K562 (cell line): ENCODE measurements at regions not wholly inside any gene's neighbourhood (a gene's known extent, or its start where the extent isn't known, plus 50 kb on each side); places are given as distances from the start of the nearest gene placed in this dataset.

Experiments used
- BHLHE40 ChIP-seq: IDR thresholded peaks from 2 replicates; pipeline ENCODE4 v1.6.1; 2011; ENCODE audit warnings: low read length, improper control_type of control experiment
- CAMTA2 ChIP-seq: fragments of 250-450 bp; sonication (Bioruptor Pico); conservative IDR thresholded peaks from 2 replicates; pipeline ENCODE4 v1.5.1; 2022
- EP300 ChIP-seq: IDR thresholded peaks from 2 replicates; pipeline ENCODE4 v1.6.1; 2012; ENCODE audit warnings: low read length, improper control_type of control experiment
- JUNB ChIP-seq: fragments of 450-650 bp; formaldehyde crosslinking; conservative IDR thresholded peaks from 2 replicates; pipeline ENCODE4 v1.4.0; 2020; ENCODE audit warnings: mild to moderate bottlenecking
- JUND ChIP-seq, 2 experiments: IDR thresholded peaks; 2 replicates in 1 of 2; 3 replicates in 1 of 2; pipeline ENCODE4 v1.6.1; 2011; ENCODE audit warnings: borderline replicate concordance in 2 of 2, low read depth in 2 of 2, low read length in 2 of 2, improper control_type of control experiment in 1 of 2, missing biosample characterization in 1 of 2, missing genetic modification characterization in 1 of 2, missing genetic modification reagents in 1 of 2
- NONO ChIP-seq, 2 experiments: fragments of 200-400 bp in 1 of 2; fragments of 450-650 bp in 1 of 2; formaldehyde crosslinking in 1 of 2; IDR thresholded peaks; 2 replicates each; pipeline ENCODE4 v1.6.1; 2017; ENCODE audit warnings: low read depth in 2 of 2, mild to moderate bottlenecking in 2 of 2, moderate library complexity in 2 of 2, low read length in 1 of 2
- RAD21 ChIP-seq, 2 experiments: fragments of 250-450 bp in 1 of 2; fragments of 450-650 bp in 1 of 2; sonication (Bioruptor Pico) in 1 of 2; formaldehyde crosslinking in 1 of 2; IDR thresholded peaks in 1 of 2; conservative IDR thresholded peaks in 1 of 2; 2 replicates each; pipeline versions ENCODE4 v1.4.0 to v1.8.0; 2020 to 2022; ENCODE audit warnings: mild to moderate bottlenecking in 2 of 2, moderate library complexity in 1 of 2
- RBFOX2 ChIP-seq: fragments of 200-400 bp; formaldehyde crosslinking; IDR thresholded peaks from 2 replicates; pipeline ENCODE4 v1.6.1; 2017; ENCODE audit warnings: low read depth, mild to moderate bottlenecking, low read length, moderate library complexity
- TFAP4 ChIP-seq: sonication (generic); formaldehyde crosslinking; IDR thresholded peaks from 2 replicates; pipeline ENCODE4 v1.8.0; 2022; ENCODE audit warnings: missing genetic modification reagents, mild to moderate bottlenecking, moderate library complexity, borderline replicate concordance
- TGIF2 ChIP-seq: sonication (generic); formaldehyde crosslinking; IDR thresholded peaks from 2 replicates; pipeline ENCODE4 v1.8.1; 2022; ENCODE audit warnings: mild to moderate bottlenecking, missing genetic modification reagents, moderate library complexity
- ZNF609 ChIP-seq: sonication (generic); formaldehyde crosslinking; IDR thresholded peaks from 2 replicates; pipeline ENCODE4 v1.8.1; 2023; ENCODE audit warnings: missing genetic modification reagents, mild to moderate bottlenecking, borderline replicate concordance
- TF ChIP-seq, protein P1 (sequence below), 3 experiments: IDR thresholded peaks in 2 of 3; conservative IDR thresholded peaks in 1 of 3; 2 replicates each; pipeline ENCODE4 v1.5.1; 2011 to 2012; ENCODE audit warnings: low read length in 3 of 3, mild to moderate bottlenecking in 3 of 3, control low read depth in 2 of 3, improper control_type of control experiment in 1 of 3, inconsistent platforms in 1 of 3, low read depth in 1 of 3, mixed read lengths in 1 of 3, moderate library complexity in 1 of 3; ENCODE audit not compliant: insufficient read depth in 2 of 3
- TF ChIP-seq, protein P2 (sequence below): sonication (generic); formaldehyde crosslinking; IDR thresholded peaks from 2 replicates; pipeline ENCODE4 v1.8.0; 2022; ENCODE audit warnings: mild to moderate bottlenecking, missing genetic modification reagents

GRCh38 chr1:60274422-60275290 lies 201.1 kb upstream of the C1orf87 start:
- TF ChIP-seq JUND (IDR thresholded peaks at IDR 0.05; ENCODE audit: borderline replicate concordance, low read depth, low read length) (no peak), JUND (tag; IDR thresholded peaks at IDR 0.05; ENCODE audit: borderline replicate concordance, low read depth, low read length) (no peak), ZNF609 (no peak), RBFOX2 (no peak), EP300 (no peak), TFAP4 (CRISPR knock-in tag) (no peak), TGIF2 (CRISPR knock-in tag) (no peak), JUNB (CRISPR knock-in tag) (no peak), RAD21 (CRISPR knock-in tag; conservative IDR thresholded peaks at IDR 0.05 in 1 of 2, IDR thresholded peaks at IDR 0.05 in 1 of 2) (no peak), CAMTA2 (CRISPR knock-in tag) (no peak), BHLHE40 (no peak), NONO (IDR thresholded peaks at IDR 0.05; ENCODE audit: low read depth in 2 of 2, low read length in 1 of 2) (no peak)
- TF ChIP-seq, protein P1, sequence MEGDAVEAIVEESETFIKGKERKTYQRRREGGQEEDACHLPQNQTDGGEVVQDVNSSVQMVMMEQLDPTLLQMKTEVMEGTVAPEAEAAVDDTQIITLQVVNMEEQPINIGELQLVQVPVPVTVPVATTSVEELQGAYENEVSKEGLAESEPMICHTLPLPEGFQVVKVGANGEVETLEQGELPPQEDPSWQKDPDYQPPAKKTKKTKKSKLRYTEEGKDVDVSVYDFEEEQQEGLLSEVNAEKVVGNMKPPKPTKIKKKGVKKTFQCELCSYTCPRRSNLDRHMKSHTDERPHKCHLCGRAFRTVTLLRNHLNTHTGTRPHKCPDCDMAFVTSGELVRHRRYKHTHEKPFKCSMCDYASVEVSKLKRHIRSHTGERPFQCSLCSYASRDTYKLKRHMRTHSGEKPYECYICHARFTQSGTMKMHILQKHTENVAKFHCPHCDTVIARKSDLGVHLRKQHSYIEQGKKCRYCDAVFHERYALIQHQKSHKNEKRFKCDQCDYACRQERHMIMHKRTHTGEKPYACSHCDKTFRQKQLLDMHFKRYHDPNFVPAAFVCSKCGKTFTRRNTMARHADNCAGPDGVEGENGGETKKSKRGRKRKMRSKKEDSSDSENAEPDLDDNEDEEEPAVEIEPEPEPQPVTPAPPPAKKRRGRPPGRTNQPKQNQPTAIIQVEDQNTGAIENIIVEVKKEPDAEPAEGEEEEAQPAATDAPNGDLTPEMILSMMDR (IDR thresholded peaks at IDR 0.05 in 2 of 3, conservative IDR thresholded peaks at IDR 0.05 in 1 of 3; ENCODE audit: insufficient read depth in 2 of 3, low read depth in 1 of 3, low read length in 3 of 3) = no peak
- TF ChIP-seq, protein P2, sequence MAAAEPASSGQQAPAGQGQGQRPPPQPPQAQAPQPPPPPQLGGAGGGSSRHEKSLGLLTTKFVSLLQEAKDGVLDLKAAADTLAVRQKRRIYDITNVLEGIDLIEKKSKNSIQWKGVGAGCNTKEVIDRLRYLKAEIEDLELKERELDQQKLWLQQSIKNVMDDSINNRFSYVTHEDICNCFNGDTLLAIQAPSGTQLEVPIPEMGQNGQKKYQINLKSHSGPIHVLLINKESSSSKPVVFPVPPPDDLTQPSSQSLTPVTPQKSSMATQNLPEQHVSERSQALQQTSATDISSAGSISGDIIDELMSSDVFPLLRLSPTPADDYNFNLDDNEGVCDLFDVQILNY (CRISPR knock-in tag) = no peak
